AG09309 (cell line): ENCODE measurements at regions not wholly inside any gene's neighbourhood (a gene's known extent, or its start where the extent isn't known, plus 50 kb on each side); places are given as distances from the start of the nearest gene placed in this dataset.

ENCODE experiments used
- DNase-seq: peaks from one replicate; pipeline ENCODE4 v3.0.0-alpha.2; 2010; ENCODE audit warnings: low read depth
- H3K4me3 ChIP-seq: 2 replicates; pipeline ENCODE4 v1.5.1; 2011; ENCODE audit warnings: mild to moderate bottlenecking, low read depth, low read length, moderate library complexity; ENCODE audit not compliant: control insufficient read depth
- TF ChIP-seq, protein P1 (sequence below): IDR thresholded peaks from 2 replicates; pipeline ENCODE4 v1.5.1; 2011; ENCODE audit warnings: mild to moderate bottlenecking, low read depth, low read length, inconsistent platforms; ENCODE audit not compliant: insufficient read depth, control insufficient read depth; ENCODE audit errors: missing control alignments

DNA sequence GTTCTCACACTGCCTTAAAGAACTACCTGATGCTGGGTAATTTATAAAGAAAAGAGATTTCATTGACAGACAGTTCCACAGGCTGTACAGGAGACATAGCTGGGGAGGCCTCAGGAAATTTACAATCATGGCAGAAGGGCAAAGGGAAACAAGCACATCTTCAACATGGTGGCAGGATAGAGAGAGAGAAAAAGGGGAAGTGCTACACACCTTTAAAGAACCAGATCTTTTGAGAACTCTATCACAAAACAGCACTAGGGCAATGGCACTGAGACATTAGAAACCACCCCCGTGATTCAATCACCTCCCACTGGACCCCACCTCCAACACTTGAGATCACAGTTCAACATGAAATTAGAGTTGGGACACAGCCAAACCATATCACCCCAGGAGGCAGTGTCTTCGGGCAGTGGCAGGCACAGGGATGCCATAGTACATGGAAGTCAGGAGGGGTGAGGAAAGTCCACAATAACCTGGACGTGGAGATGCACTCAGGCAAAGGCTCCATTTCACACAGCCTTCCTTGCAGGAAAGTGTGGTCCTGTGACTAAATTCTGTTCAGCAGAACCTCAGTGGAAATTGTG lies 120.4 kb upstream of the SERPINE2 start:
- TF ChIP-seq, protein P1, sequence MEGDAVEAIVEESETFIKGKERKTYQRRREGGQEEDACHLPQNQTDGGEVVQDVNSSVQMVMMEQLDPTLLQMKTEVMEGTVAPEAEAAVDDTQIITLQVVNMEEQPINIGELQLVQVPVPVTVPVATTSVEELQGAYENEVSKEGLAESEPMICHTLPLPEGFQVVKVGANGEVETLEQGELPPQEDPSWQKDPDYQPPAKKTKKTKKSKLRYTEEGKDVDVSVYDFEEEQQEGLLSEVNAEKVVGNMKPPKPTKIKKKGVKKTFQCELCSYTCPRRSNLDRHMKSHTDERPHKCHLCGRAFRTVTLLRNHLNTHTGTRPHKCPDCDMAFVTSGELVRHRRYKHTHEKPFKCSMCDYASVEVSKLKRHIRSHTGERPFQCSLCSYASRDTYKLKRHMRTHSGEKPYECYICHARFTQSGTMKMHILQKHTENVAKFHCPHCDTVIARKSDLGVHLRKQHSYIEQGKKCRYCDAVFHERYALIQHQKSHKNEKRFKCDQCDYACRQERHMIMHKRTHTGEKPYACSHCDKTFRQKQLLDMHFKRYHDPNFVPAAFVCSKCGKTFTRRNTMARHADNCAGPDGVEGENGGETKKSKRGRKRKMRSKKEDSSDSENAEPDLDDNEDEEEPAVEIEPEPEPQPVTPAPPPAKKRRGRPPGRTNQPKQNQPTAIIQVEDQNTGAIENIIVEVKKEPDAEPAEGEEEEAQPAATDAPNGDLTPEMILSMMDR = no peak
- no peak for DNase-seq

DNA sequence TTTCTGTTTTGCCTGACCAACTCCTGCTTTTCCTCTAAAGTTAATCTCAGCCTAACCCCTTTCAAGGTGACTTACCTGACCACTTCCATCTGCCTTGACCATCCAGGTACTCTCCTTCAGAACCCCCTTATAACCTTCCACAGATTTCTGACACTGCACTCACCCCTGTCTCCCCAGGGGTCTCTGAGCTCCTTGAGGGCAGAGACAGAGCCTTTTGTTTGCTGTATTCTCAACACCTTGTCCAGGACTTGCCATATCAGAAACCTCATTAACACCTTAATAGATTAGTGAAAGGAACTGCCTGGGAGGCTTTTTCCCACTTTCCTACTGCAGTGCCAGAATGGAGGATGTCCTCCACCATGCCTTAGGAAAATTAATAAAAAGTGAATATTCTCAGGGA lies 119.7 kb upstream of the SERPINE2 start:
- DNase-seq = no peak
- TF ChIP-seq, protein P1 = no peak

More for the DNA sequence above, 120.4 kb upstream of the SERPINE2 start:
- H3K4me3 ChIP-seq = no peak overlapping the region

DNA sequence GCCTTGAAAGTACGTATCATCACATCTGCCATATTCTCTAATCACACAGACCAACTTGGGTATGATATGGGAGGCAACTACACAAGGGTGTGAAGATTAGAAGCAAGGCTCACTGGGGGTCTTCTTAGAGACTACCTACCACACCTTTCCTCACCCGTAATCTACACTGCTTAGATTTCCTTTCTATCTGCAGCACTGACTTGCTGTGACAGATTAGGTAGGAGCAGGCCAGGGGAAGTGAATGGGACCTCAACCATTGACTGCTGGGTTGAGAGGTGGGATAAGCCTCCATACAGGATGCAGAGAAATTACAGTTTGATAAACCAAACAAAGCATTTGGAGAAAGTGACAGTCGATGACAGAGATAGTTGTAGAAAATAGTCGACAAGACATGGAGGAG lies 119.0 kb upstream of the SERPINE2 start:
- TF ChIP-seq, protein P1 = no peak
- H3K4me3 ChIP-seq = no peak overlapping the region

More for the DNA sequence above, 119.7 kb upstream of the SERPINE2 start:
- no peak overlapping the region for H3K4me3 ChIP-seq

DNA sequence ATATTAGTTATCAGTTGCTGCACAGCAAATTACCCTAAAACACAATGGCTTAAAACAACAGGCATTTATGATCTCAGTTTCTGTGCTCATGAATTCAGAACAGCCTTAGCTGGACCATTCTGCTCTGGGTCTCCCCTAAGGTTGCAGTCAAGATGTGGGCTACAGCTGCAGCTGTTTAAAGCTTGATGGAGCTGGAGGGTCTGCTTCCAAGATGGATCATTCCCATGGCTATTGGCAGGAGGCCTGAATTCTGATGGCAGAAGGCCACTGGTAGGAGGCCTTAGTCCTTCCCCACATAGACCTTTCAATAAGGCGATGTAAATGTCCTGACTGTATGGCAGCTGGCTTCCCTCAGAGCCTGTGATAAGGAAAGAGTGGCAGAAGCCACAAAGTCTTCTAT lies 118.6 kb upstream of the SERPINE2 start:
- TF ChIP-seq, protein P1 = no peak
- H3K4me3 ChIP-seq = no peak overlapping the region
- no peak for DNase-seq

More for the DNA sequence above, 119.0 kb upstream of the SERPINE2 start:
- no peak for DNase-seq

DNA sequence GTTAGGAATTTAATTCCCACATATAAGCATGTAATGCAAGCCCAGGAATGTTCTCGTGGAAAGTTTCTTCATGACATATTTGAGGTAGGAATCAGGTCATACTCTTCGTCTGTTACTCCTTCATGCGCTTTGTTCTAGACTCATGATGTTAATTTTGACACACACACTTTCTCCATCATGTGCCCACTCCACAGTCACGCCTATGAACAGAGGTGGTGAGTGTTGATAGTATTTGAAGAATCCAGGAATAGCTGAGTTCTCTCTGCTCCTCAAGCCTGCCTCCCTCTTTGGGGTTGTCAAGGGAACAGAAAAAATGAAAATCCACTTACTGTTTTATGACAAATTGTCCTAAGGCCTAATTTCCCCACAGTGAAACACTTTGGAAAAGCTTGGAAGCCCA lies 117.3 kb upstream of the SERPINE2 start:
- H3K4me3 ChIP-seq = no peak overlapping the region
- DNase-seq = no peak
- TF ChIP-seq, protein P1 = no peak

DNA sequence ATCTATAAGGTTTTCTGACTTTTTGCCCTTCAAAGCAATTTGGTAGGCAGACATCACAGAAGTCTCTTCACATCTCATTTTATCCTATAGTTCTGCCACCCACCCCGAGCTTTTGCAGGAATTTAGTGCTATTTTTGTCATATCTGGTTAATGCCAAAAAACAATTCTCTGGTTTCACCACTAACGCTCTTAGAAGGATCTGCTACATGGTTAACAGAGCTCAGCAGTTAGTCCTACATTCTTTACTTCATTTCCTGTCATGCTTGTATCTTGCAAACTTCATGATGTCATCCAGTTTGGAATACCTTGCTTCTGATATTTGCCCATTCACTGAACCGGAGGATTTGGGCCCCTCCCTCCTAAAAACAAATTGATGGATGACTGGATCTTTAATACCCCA lies 116.8 kb upstream of the SERPINE2 start:
- TF ChIP-seq, protein P1 = no peak
- no peak for DNase-seq
- no peak overlapping the region for H3K4me3 ChIP-seq
